ENCODE measurements at regions not wholly inside any gene's neighbourhood (a gene's known extent, or its start where the extent isn't known, plus 50 kb on each side); places are given as distances from the start of the nearest gene placed in this dataset.

GRCh38 chr2:225797394-225797793 lies 397.9 kb downstream of the NYAP2 start:
- Histone ChIP-seq H3K79me2 (ENCODE audit: insufficient read depth) (no peaks in the 10 kb centered on the region), H3K9me2 (ENCODE audit: insufficient read depth) (no peaks in the 10 kb centered on the region), H3K27me3 (replicated peaks; ENCODE audit: insufficient read depth) (no peaks in the 10 kb centered on the region), H3K27ac (no peak overlapping the region), H3K36me3 (ENCODE audit: low read depth) (no peaks in the 10 kb centered on the region), H3K9ac (no peak overlapping the region), H3K4me1 (ENCODE audit: insufficient read depth) (no peaks in the 10 kb centered on the region), H2AFZ (no peak overlapping the region), H3K4me2 (ENCODE audit: unreplicated experiment) (no peak overlapping the region), H3K4me3 (no peak overlapping the region), H4K20me1 (ENCODE audit: insufficient read depth) (no peaks in the 10 kb centered on the region), H3K9me3 (ENCODE audit: low read depth) (no peaks in the 10 kb centered on the region), H3F3A (ENCODE audit: insufficient read depth) (no peaks in the 10 kb centered on the region)
- TF ChIP-seq EZH2phosphoT487 (IDR thresholded peaks at IDR 0.05; ENCODE audit: insufficient read depth, low read depth) (no peak), EZH2 (IDR thresholded peaks at IDR 0.05; ENCODE audit: insufficient read depth, poor library complexity, severe bottlenecking) (no peak)
- WGBS, 2 experiments (ENCODE audit: low coverage in 1 of 2, low lambda C conversion rate in 2 of 2, missing lambda C conversion rate in 2 of 2) = 69 to 72% methylated on average over 2 of the region's 2 CpGs
- in situ Hi-C loops (cut with MboI) = no loop called here
- no peak for DNase-seq

GRCh38 chr2:225794652-225795400 lies 395.3 kb downstream of the NYAP2 start:
- Histone ChIP-seq H3K9me2 (ENCODE audit: insufficient read depth) (no peaks in the 10 kb centered on the region), H3K27me3 (replicated peaks; ENCODE audit: insufficient read depth) (no peaks in the 10 kb centered on the region), H3K9ac (no peak overlapping the region), H3K4me3 (no peak overlapping the region), H3K27ac (no peak overlapping the region), H3F3A (ENCODE audit: insufficient read depth) (no peaks in the 10 kb centered on the region), H2AFZ (no peak overlapping the region), H4K20me1 (ENCODE audit: insufficient read depth) (no peaks in the 10 kb centered on the region), H3K36me3 (ENCODE audit: low read depth) (no peaks in the 10 kb centered on the region), H3K4me1 (ENCODE audit: insufficient read depth) (no peaks in the 10 kb centered on the region), H3K9me3 (ENCODE audit: low read depth) (no peaks in the 10 kb centered on the region), H3K4me2 (ENCODE audit: unreplicated experiment) (no peak overlapping the region), H3K79me2 (ENCODE audit: insufficient read depth) (no peaks in the 10 kb centered on the region)
- TF ChIP-seq EZH2phosphoT487 (IDR thresholded peaks at IDR 0.05; ENCODE audit: insufficient read depth, low read depth) = no peak
- TF ChIP-seq EZH2 (IDR thresholded peaks at IDR 0.05; ENCODE audit: insufficient read depth, poor library complexity, severe bottlenecking) = no peak
- 86 to 97% methylated on average over 2 of the region's 2 CpGs for WGBS, 2 experiments (ENCODE audit: low coverage in 1 of 2, low lambda C conversion rate in 2 of 2, missing lambda C conversion rate in 2 of 2)
- no peak for DNase-seq
- in situ Hi-C loops (cut with MboI) = no loop called here

GRCh38 chr2:225793736-225794550 lies 394.4 kb downstream of the NYAP2 start:
- Histone ChIP-seq H3K9me2 (ENCODE audit: insufficient read depth) (no peaks in the 10 kb centered on the region), H3K4me2 (ENCODE audit: unreplicated experiment) (no peak overlapping the region), H4K20me1 (ENCODE audit: insufficient read depth) (no peaks in the 10 kb centered on the region), H3K79me2 (ENCODE audit: insufficient read depth) (no peaks in the 10 kb centered on the region), H3K9ac (no peak overlapping the region), H2AFZ (0 out of 2 replicates have a peak overlapping the region, but pooled peaks have one; percentile 7), H3K36me3 (ENCODE audit: low read depth) (no peaks in the 10 kb centered on the region), H3K27me3 (replicated peaks; ENCODE audit: insufficient read depth) (no peaks in the 10 kb centered on the region), H3K4me1 (ENCODE audit: insufficient read depth) (no peaks in the 10 kb centered on the region), H3K4me3 (no peak overlapping the region), H3K27ac (no peak overlapping the region), H3K9me3 (ENCODE audit: low read depth) (no peaks in the 10 kb centered on the region), H3F3A (ENCODE audit: insufficient read depth) (no peaks in the 10 kb centered on the region)
- in situ Hi-C loops (cut with MboI) = no loop called here
- DNase-seq = no peak
- TF ChIP-seq EZH2phosphoT487 (IDR thresholded peaks at IDR 0.05; ENCODE audit: insufficient read depth, low read depth) (no peak), EZH2 (IDR thresholded peaks at IDR 0.05; ENCODE audit: insufficient read depth, poor library complexity, severe bottlenecking) (no peak)
- 29% methylated on average over 2 of the region's 2 CpGs for WGBS, 2 experiments (ENCODE audit: low coverage in 1 of 2, low lambda C conversion rate in 2 of 2, missing lambda C conversion rate in 2 of 2)

- in situ Hi-C loops (cut with MboI) = no loop called here
- no peak for TF ChIP-seq EZH2phosphoT487 (IDR thresholded peaks at IDR 0.05; ENCODE audit: insufficient read depth, low read depth)
- TF ChIP-seq EZH2 (IDR thresholded peaks at IDR 0.05; ENCODE audit: insufficient read depth, poor library complexity, severe bottlenecking) = no peak
- no peaks in the 10 kb centered on the region for H3K4me1 ChIP-seq (ENCODE audit: insufficient read depth)
- no peak for DNase-seq
- no peaks in the 10 kb centered on the region for H3K79me2 ChIP-seq (ENCODE audit: insufficient read depth)
- no peak overlapping the region for H2AFZ ChIP-seq
- H4K20me1 ChIP-seq (ENCODE audit: insufficient read depth) = no peaks in the 10 kb centered on the region
- H3K36me3 ChIP-seq (ENCODE audit: low read depth) = no peaks in the 10 kb centered on the region
- H3K9ac ChIP-seq = no peak overlapping the region
- 73% methylated on average over 5 of the region's 5 CpGs for WGBS, 2 experiments (ENCODE audit: low coverage in 1 of 2, low lambda C conversion rate in 2 of 2, missing lambda C conversion rate in 2 of 2)
- H3K9me2 ChIP-seq (ENCODE audit: insufficient read depth) = no peaks in the 10 kb centered on the region
- H3K27me3 ChIP-seq (replicated peaks; ENCODE audit: insufficient read depth) = no peaks in the 10 kb centered on the region
- H3K4me3 ChIP-seq = no peak overlapping the region
- no peak overlapping the region for H3K27ac ChIP-seq
- no peaks in the 10 kb centered on the region for H3F3A ChIP-seq (ENCODE audit: insufficient read depth)
- no peak overlapping the region for H3K4me2 ChIP-seq (ENCODE audit: unreplicated experiment)
- no peaks in the 10 kb centered on the region for H3K9me3 ChIP-seq (ENCODE audit: low read depth)
These were observed 389.1 kb downstream of the NYAP2 start for GRCh38 chr2:225788571-225789094.

Measured in GM23248 (cell line).